ENCODE measurements at regions not wholly inside any gene's neighbourhood (a gene's known extent, or its start where the extent isn't known, plus 50 kb on each side); places are given as distances from the start of the nearest gene placed in this dataset.

- Histone ChIP-seq H3K27me3 (ENCODE audit: control insufficient read depth, extremely low read depth, insufficient read depth, low read length) (no peaks in the 10 kb centered on the region), H4K20me1 (ENCODE audit: control insufficient read depth, extremely low read depth, insufficient read depth, low read length) (no peaks in the 10 kb centered on the region), H3K9ac (ENCODE audit: control insufficient read depth, extremely low read depth, insufficient read depth, low read length) (no peak overlapping the region), H3K4me1 (ENCODE audit: control insufficient read depth, extremely low read depth, insufficient read depth, low read length) (no peaks in the 10 kb centered on the region), H3K9me1 (ENCODE audit: control insufficient read depth, extremely low read depth, insufficient read depth, low read length) (no peaks in the 10 kb centered on the region), H3K4me2 (ENCODE audit: control insufficient read depth, extremely low read depth, insufficient read depth, low read depth, low read length) (no peak overlapping the region), H3K9me3 (ENCODE audit: control insufficient read depth, low read depth, low read length) (no peaks in the 10 kb centered on the region), H3K27ac (ENCODE audit: control insufficient read depth, insufficient read depth, low read length) (no peak overlapping the region), H3K79me2 (ENCODE audit: control insufficient read depth, insufficient read depth, low read length) (no peaks in the 10 kb centered on the region), H3K4me3 (ENCODE audit: control insufficient read depth in 2 of 3, extremely low read depth in 1 of 3, insufficient read depth in 2 of 3, low read depth in 1 of 3, low read length in 3 of 3) (no peak overlapping the region), H2AFZ (ENCODE audit: control insufficient read depth, low read length) (no peak overlapping the region), H3K36me3 (ENCODE audit: control insufficient read depth in 2 of 2, extremely low read depth in 1 of 2, insufficient read depth in 2 of 2, low read length in 2 of 2) (no peaks in the 10 kb centered on the region)
- FAIRE-seq: no peak
- dilution Hi-C loops (cut with MboI; ENCODE audit: extremely low pct_ligation_motif_present, low sequenced_read_pairs): no loop called here
- TF ChIP-seq EZH2 (IDR thresholded peaks at IDR 0.05; ENCODE audit: low read length) (no peak), CTCF (optimal IDR thresholded peaks at IDR 0.05 in 1 of 3, IDR thresholded peaks at IDR 0.05 in 1 of 3, conservative IDR thresholded peaks at IDR 0.05 in 1 of 3; ENCODE audit: extremely low read depth in 1 of 3, insufficient read depth in 2 of 3, low read length in 3 of 3) (no peak)
- no peak for DNase-seq (ENCODE audit: low read depth, low spot score)
These were observed 168.3 kb upstream of the SPACA1 start for GRCh38 chr6:87879132-87879861.

GRCh38 chr6:87875781-87876180 is 171.9 kb upstream of the SPACA1 start:
- dilution Hi-C loops (cut with MboI; ENCODE audit: extremely low pct_ligation_motif_present, low sequenced_read_pairs): no loop called here
- no peak overlapping the region for H3K27ac ChIP-seq (ENCODE audit: control insufficient read depth, insufficient read depth, low read length)
- H3K9me1 ChIP-seq (ENCODE audit: control insufficient read depth, extremely low read depth, insufficient read depth, low read length): no peaks in the 10 kb centered on the region
- H3K27me3 ChIP-seq (ENCODE audit: control insufficient read depth, extremely low read depth, insufficient read depth, low read length): no peaks in the 10 kb centered on the region
- H3K9ac ChIP-seq (ENCODE audit: control insufficient read depth, extremely low read depth, insufficient read depth, low read length): no peak overlapping the region
- H2AFZ ChIP-seq (ENCODE audit: control insufficient read depth, low read length): no peak overlapping the region
- H3K4me2 ChIP-seq (ENCODE audit: control insufficient read depth, extremely low read depth, insufficient read depth, low read depth, low read length): no peak overlapping the region
- H4K20me1 ChIP-seq (ENCODE audit: control insufficient read depth, extremely low read depth, insufficient read depth, low read length): no peaks in the 10 kb centered on the region
- H3K36me3 ChIP-seq (ENCODE audit: control insufficient read depth in 2 of 2, extremely low read depth in 1 of 2, insufficient read depth in 2 of 2, low read length in 2 of 2): no peaks in the 10 kb centered on the region
- no peak for DNase-seq (ENCODE audit: low read depth, low spot score)
- H3K79me2 ChIP-seq (ENCODE audit: control insufficient read depth, insufficient read depth, low read length): no peaks in the 10 kb centered on the region
- no peaks in the 10 kb centered on the region for H3K4me1 ChIP-seq (ENCODE audit: control insufficient read depth, extremely low read depth, insufficient read depth, low read length)
- no peak overlapping the region for H3K4me3 ChIP-seq (ENCODE audit: control insufficient read depth in 2 of 3, extremely low read depth in 1 of 3, insufficient read depth in 2 of 3, low read depth in 1 of 3, low read length in 3 of 3)
- no peak for FAIRE-seq
- no peak for TF ChIP-seq EZH2 (IDR thresholded peaks at IDR 0.05; ENCODE audit: low read length)
- TF ChIP-seq CTCF (optimal IDR thresholded peaks at IDR 0.05 in 1 of 3, IDR thresholded peaks at IDR 0.05 in 1 of 3, conservative IDR thresholded peaks at IDR 0.05 in 1 of 3; ENCODE audit: extremely low read depth in 1 of 3, insufficient read depth in 2 of 3, low read length in 3 of 3): no peak
- no peaks in the 10 kb centered on the region for H3K9me3 ChIP-seq (ENCODE audit: control insufficient read depth, low read depth, low read length)
